ENCODE measurements at regions not wholly inside any gene's neighbourhood (a gene's known extent, or its start where the extent isn't known, plus 50 kb on each side); places are given as distances from the start of the nearest gene placed in this dataset.

DNA sequence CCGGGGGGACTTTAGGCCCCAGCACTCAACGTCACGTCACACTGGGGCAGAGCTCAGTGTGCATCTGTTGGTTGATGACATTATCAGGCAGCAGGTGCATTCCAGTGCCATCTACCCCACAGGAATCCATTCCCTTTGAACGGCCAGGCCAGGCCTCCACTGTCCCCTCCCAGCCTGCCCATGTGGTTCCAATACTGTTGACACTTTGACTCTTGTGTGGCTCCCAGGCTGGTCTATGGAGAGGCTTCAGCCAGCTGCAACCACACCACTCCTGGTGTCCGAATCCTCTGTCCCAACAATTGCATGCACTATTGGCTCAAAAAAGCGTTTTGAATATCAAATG is 92.0 kb upstream of the SIM2 start:
- ChIA-PET CTCF (interaction anchor here (0.7 to 3.3 kb wide), 8 partner anchors 8 to 359 kb away, joined by 3 to 20 read pairs (median 4); partner anchors contain the start of gene HLCS), POLR2A (no interaction called here)
- peaks cover 11% of the 10 kb centered on the region for H3K4me1 Mint-ChIP-seq
- H3K4me3 Mint-ChIP-seq, result no peak overlapping the region
- no peak overlapping the region for H3K27ac Mint-ChIP-seq
- DNase-seq (ENCODE audit: low spot score) (no peak), ATAC-seq (no peak)
- TF ChIP-seq PRRX2 (CRISPR knock-in tag; IDR thresholded peaks at IDR 0.05), result no peak
- no peak for TF ChIP-seq SP1 (CRISPR knock-in tag; conservative IDR thresholded peaks at IDR 0.05)
- no peak for TF ChIP-seq MLX (CRISPR knock-in tag; IDR thresholded peaks at IDR 0.05)
- TF ChIP-seq ZBTB43 (CRISPR knock-in tag; IDR thresholded peaks at IDR 0.05), result no peak
- TF ChIP-seq KAT7 (CRISPR knock-in tag; IDR thresholded peaks at IDR 0.05; ENCODE audit: borderline replicate concordance), result no peak
- no peak for TF ChIP-seq ZSCAN18 (CRISPR knock-in tag; IDR thresholded peaks at IDR 0.05)
- no peak for TF ChIP-seq JAZF1 (CRISPR knock-in tag; IDR thresholded peaks at IDR 0.05)
- no peak for TF ChIP-seq ZNF416 (CRISPR knock-in tag; IDR thresholded peaks at IDR 0.05)
- no peak for TF ChIP-seq FOXJ3 (CRISPR knock-in tag; IDR thresholded peaks at IDR 0.05; ENCODE audit: borderline replicate concordance)
- no peak for TF ChIP-seq ZNF263 (CRISPR knock-in tag; IDR thresholded peaks at IDR 0.05; ENCODE audit: low read depth)
- no peak for TF ChIP-seq ETV6 (CRISPR knock-in tag; IDR thresholded peaks at IDR 0.05)
- no peak for TF ChIP-seq NFYB (CRISPR knock-in tag; conservative IDR thresholded peaks at IDR 0.05; ENCODE audit: low read depth)
- no peak for TF ChIP-seq EMX1 (CRISPR knock-in tag; IDR thresholded peaks at IDR 0.05)
- TF ChIP-seq ERG (CRISPR knock-in tag; IDR thresholded peaks at IDR 0.05), result no peak
- no peak for TF ChIP-seq NR3C1 (CRISPR knock-in tag; conservative IDR thresholded peaks at IDR 0.05; ENCODE audit: low read depth)
- no peak for TF ChIP-seq ZNF671 (CRISPR knock-in tag; IDR thresholded peaks at IDR 0.05)
- peaks cover 22% of the 10 kb centered on the region for H3K9me3 Mint-ChIP-seq
- peaks cover 9% of the 10 kb centered on the region for H3K36me3 Mint-ChIP-seq
- no peaks in the 10 kb centered on the region for H3K27me3 Mint-ChIP-seq (ENCODE audit: low read depth)

DNA sequence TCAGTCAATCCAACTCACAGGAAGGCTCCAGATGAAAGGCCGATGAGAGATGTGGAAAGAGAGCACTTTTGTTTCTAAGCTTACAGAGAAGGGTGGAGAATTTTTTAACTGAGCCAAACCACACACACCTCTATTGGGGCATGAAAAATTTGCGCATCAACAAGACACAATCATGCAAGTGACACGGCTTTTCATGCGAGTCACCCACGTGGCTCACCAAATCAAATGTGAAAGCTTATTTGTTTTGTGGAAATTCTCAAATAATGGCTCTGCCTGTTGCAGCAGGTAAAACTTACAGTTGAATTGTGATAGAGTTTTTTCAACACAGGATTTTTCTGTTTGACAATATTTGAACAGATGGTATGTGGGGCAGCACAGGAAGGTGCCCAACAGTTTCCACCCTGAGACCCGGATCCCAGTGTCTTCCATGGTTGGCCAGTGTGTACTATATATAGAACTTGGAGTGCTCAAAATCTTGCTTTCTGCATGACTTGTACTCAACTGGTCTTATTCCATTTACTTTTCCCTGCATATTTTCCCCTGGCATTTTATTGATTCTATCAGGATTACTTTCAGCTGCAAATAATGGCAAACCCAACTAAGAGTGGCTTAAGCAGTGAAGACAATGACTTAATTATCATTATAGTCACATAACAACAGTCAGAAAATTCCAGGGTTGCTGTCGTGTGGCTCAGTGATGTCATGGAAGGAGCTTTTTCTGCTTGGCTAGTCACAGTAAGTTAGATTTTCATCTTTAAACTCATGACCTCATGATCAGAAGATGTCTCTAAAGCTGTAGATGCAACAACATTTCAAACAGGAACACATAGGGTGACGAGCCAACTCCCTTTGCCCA is 90.6 kb upstream of the SIM2 start:
- no peak overlapping the region for H3K27ac Mint-ChIP-seq
- ChIA-PET POLR2A (no interaction called here), CTCF (interaction anchor here (3.3 kb wide), 1 partner anchor 23 kb away, joined by 20 read pairs; no protein-coding TSS in a partner anchor)
- no peak overlapping the region for H3K4me3 Mint-ChIP-seq
- no peaks in the 10 kb centered on the region; the same call in 1 of the 2 replicates for H3K27me3 Mint-ChIP-seq (ENCODE audit: low read depth)
- TF ChIP-seq ZNF423 (CRISPR knock-in tag; IDR thresholded peaks at IDR 0.05) (no peak), RELA (CRISPR knock-in tag; IDR thresholded peaks at IDR 0.05; ENCODE audit: borderline replicate concordance) (no peak), KAT7 (CRISPR knock-in tag; IDR thresholded peaks at IDR 0.05; ENCODE audit: borderline replicate concordance) (no peak), ZNF138 (CRISPR knock-in tag; conservative IDR thresholded peaks at IDR 0.05) (no peak), ZNF396 (CRISPR knock-in tag; IDR thresholded peaks at IDR 0.05; ENCODE audit: borderline replicate concordance) (no peak), NR1H2 (CRISPR knock-in tag; IDR thresholded peaks at IDR 0.05) (no peak), TCF7 (CRISPR knock-in tag; IDR thresholded peaks at IDR 0.05; ENCODE audit: low read depth) (no peak), ETV6 (CRISPR knock-in tag; IDR thresholded peaks at IDR 0.05) (no peak), IRF2 (CRISPR knock-in tag; IDR thresholded peaks at IDR 0.05; ENCODE audit: borderline replicate concordance, low read depth) (no peak)
- TF ChIP-seq, protein P1, sequence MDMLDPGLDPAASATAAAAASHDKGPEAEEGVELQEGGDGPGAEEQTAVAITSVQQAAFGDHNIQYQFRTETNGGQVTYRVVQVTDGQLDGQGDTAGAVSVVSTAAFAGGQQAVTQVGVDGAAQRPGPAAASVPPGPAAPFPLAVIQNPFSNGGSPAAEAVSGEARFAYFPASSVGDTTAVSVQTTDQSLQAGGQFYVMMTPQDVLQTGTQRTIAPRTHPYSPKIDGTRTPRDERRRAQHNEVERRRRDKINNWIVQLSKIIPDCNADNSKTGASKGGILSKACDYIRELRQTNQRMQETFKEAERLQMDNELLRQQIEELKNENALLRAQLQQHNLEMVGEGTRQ (CRISPR knock-in tag; IDR thresholded peaks at IDR 0.05), result no peak
- H3K9me3 Mint-ChIP-seq, result peaks cover 22% of the 10 kb centered on the region
- H3K4me1 Mint-ChIP-seq, result peaks cover 11% of the 10 kb centered on the region
- DNase-seq (ENCODE audit: low spot score) (no peak), ATAC-seq (no peak)
- H3K36me3 Mint-ChIP-seq, result peaks cover 9% of the 10 kb centered on the region

Measured in WTC11 (cell line).